Psoas muscle (tissue), 7 donors: ENCODE measurements at regions not wholly inside any gene's neighbourhood (a gene's known extent, or its start where the extent isn't known, plus 50 kb on each side); places are given as distances from the start of the nearest gene placed in this dataset.

Experiments
- ATAC-seq, 4 donors: fragments of 200-7000 bp; cut with Tn5 transposase; one replicate each; pipeline ENCODE4 v1.9.1; 2020; ENCODE audit warnings: moderate library complexity in 3 of 4, mild to moderate bottlenecking in 2 of 4
- DNase-seq, 2 donors: peaks; one replicate each; pipeline ENCODE4 v3.0.0-alpha.2; 2020
- H3K27ac ChIP-seq: fragments of 200-600 bp; one replicate; pipeline ENCODE4 v1.8.0; 2022
- H3K27me3 ChIP-seq, 3 donors: fragments of 200-600 bp in 1 of 3; one replicate each; pipeline versions ENCODE4 v1.6.1 to v1.8.0; 2013 to 2022; ENCODE audit warnings: low read length in 2 of 3, mild to moderate bottlenecking in 2 of 3, moderate library complexity in 1 of 3; ENCODE audit not compliant: insufficient read depth in 3 of 3
- H3K36me3 ChIP-seq, 2 donors: fragments of 200-600 bp in 1 of 2; one replicate each; pipeline versions ENCODE4 v1.6.1 to v1.8.0; 2013 to 2022; ENCODE audit warnings: low read depth in 1 of 2, mild to moderate bottlenecking in 1 of 2, moderate library complexity in 1 of 2; ENCODE audit not compliant: insufficient read depth in 1 of 2
- H3K4me1 ChIP-seq: fragments of 200-600 bp; one replicate; pipeline ENCODE4 v1.8.0; 2022
- H3K4me3 ChIP-seq: fragments of 200-600 bp; one replicate; pipeline ENCODE4 v1.8.0; 2022; ENCODE audit warnings: mild to moderate bottlenecking
- H3K9me3 ChIP-seq: fragments of 200-600 bp; one replicate; pipeline ENCODE4 v1.8.0; 2022
- WGBS, 3 donors: extraction: QIAGEN DNeasy Blood & Tissue Kit; methylation state at CpG; one replicate each; pipeline versions ENCODE4 v1.1.6 to v1.1.7; 2013; 5-methylcytosine and 5-hydroxymethylcytosine counted together
- intact Hi-C, 2 donors: fragments of 100-400 bp; cut with DNase I; formaldehyde crosslinking; loops; one replicate each; pipeline versions ENCODE4 v1.11.0 to v1.14.2; 2022
- TF ChIP-seq, protein P1 (sequence below): fragments of 200-600 bp; IDR thresholded peaks from one replicate; pipeline ENCODE4 v1.8.0; 2022; ENCODE audit warnings: antibody characterized with exemption
- donor health status: healthy with polysubstance abuse.
- donor health status: DM: no; HTN: no; CAD: no; lungs with moderate emphysema.
- donor health status: Bipolar disorder and iron deficiency.
- donor health status: healthy.
- donor health status: DM: yes; HTN: yes; CAD: no.
- donor health status: DM: no; HTN: no; CAD: no.
- donor health status: DM: yes; HTN: yes; CAD: no.

DNA sequence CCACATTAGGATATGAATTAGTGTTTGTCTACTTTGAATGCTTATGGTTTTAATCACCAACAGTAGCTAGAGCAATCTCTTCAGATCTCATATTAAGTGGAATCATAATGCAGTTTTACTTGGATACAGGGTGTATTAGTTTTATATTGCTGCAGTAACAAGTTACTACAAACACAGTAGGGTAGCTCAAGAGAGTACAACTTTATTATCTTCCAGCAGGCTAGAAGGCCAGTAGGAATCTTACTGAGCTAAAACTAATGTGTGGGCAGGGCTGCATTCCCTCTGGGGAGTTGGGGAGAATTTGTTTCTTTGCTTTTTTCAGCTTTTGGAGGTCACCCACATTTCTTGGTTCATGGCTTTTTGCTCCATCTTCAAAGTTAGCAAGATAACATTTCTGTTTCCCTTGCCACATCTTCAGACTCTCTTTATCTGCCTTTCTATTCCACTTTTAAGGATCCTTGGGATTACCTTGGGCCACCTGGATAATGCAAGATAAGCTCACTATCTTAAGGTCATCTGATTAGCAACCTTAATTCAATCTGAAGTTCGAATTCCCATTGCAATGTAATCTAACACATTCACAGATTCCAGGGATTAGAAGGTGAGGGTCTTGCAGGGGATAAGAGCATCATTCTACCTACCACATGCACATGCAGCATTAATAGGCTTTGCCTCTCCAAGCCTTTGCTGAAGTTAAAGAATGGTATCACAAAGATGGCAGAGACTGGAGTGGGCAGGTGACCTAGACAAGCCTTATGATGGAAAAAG is 134.1 kb upstream of the SLC10A2 start:
- no peaks in the 10 kb centered on the region for H3K4me1 ChIP-seq
- no peak overlapping the region for H3K4me3 ChIP-seq
- no peak for DNase-seq
- H3K36me3 ChIP-seq: no peaks in the 10 kb centered on the region
- intact Hi-C loops: no loop called here
- H3K9me3 ChIP-seq: no peaks in the 10 kb centered on the region
- no peaks in the 10 kb centered on the region for H3K27me3 ChIP-seq
- no peak overlapping the region for H3K27ac ChIP-seq
- no peak for ATAC-seq
- WGBS, 3 donors: 50 to 56% (median 51%) methylated on average over 1 of the region's 1 CpG
- TF ChIP-seq, protein P1, sequence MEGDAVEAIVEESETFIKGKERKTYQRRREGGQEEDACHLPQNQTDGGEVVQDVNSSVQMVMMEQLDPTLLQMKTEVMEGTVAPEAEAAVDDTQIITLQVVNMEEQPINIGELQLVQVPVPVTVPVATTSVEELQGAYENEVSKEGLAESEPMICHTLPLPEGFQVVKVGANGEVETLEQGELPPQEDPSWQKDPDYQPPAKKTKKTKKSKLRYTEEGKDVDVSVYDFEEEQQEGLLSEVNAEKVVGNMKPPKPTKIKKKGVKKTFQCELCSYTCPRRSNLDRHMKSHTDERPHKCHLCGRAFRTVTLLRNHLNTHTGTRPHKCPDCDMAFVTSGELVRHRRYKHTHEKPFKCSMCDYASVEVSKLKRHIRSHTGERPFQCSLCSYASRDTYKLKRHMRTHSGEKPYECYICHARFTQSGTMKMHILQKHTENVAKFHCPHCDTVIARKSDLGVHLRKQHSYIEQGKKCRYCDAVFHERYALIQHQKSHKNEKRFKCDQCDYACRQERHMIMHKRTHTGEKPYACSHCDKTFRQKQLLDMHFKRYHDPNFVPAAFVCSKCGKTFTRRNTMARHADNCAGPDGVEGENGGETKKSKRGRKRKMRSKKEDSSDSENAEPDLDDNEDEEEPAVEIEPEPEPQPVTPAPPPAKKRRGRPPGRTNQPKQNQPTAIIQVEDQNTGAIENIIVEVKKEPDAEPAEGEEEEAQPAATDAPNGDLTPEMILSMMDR: no peak

DNA sequence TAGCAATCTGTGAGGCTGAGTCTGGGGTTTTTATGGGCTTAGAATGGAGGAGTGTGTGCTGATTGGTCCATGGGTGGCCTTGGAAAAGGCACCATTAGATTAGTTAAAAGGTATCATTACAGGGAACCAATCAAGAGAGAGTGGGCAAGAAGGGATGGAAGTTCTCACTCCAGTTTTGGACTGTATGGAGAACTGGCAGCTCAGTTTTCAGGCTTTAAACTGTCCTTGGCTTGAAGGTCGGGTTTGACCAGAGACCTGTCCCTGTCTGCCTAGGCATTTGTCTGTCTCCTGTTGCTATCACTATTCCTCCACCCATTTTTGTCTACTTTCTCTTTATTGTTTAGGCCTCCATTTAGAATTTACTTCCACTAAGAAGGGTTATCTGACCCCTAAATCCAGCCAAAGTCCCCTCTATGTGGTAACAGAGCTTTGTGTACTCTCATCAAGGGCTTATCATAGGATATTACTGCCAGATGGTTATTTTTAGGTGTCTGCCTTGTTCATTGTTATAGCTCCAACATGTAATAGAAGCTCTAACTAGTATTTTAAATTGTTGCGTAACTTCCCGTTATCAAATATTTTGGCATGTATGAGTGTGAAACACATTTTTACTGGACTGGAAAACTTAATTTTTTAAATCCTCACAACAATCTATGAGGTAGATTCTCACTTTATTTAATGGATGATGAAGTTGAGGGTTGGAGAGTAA is 133.3 kb upstream of the SLC10A2 start:
- TF ChIP-seq, protein P1: no peak
- DNase-seq (no peak), ATAC-seq (peak in 1 of 4 donors; percentile 44)
- whole genome bisulfite sequencing, 3 donors: 40 to 56% (median 42%) methylated on average over 3 of the region's 3 CpGs
- H3K36me3 ChIP-seq: no peaks in the 10 kb centered on the region
- H3K4me1 ChIP-seq: no peaks in the 10 kb centered on the region
- H3K9me3 ChIP-seq: no peaks in the 10 kb centered on the region
- no peak overlapping the region for H3K4me3 ChIP-seq
- intact Hi-C loops: no loop called here
- H3K27ac ChIP-seq: no peak overlapping the region
- no peaks in the 10 kb centered on the region for H3K27me3 ChIP-seq

DNA sequence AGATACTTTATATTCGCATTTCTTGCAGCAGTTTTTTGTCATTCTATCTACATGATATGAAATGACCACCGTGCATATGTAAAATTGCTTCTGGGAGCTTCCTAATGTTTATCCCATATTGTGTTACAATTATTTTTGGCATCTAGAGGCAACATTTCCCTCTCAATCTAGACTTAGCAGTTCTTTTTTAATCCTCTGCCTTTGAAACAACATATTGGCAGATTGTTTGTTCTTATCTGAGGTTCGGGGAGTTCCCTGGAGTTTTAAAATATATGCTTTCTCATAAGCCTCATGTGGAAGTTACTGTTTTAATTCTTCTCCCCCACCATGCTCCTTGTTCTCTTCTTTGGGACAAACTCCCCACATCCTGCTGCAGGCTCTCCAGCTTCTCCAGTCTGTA is 130.1 kb upstream of the SLC10A2 start:
- TF ChIP-seq, protein P1: no peak
- no peaks in the 10 kb centered on the region for H3K36me3 ChIP-seq
- no peak overlapping the region for H3K4me3 ChIP-seq
- DNase-seq (no peak), ATAC-seq (no peak)
- intact Hi-C loops: no loop called here
- H3K9me3 ChIP-seq: no peaks in the 10 kb centered on the region
- no peak overlapping the region for H3K27ac ChIP-seq
- H3K4me1 ChIP-seq: no peaks in the 10 kb centered on the region
- H3K27me3 ChIP-seq: no peaks in the 10 kb centered on the region
- WGBS, 3 donors: 33 to 46% (median 45%) methylated on average over 3 of the region's 3 CpGs

DNA sequence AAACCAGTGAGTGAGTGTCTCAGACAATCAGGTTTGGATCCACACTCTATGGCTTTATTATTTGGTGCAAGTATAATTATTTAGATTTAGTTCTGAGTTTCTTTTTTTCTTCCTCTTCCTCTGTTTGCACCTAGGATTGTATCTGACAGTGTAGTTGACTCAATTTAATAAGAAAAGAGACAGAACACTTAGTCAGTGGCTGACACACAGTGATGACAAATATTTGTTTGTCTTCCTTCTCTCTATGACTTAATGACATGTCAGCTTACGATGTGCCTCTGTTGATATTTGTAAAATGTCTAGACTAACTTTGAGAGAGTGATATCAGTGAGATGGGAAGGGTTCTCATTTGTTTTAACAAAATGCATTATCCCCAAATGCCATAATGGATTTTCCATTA is 129.5 kb upstream of the SLC10A2 start:
- intact Hi-C loops: no loop called here
- H3K4me1 ChIP-seq: no peaks in the 10 kb centered on the region
- no peaks in the 10 kb centered on the region for H3K27me3 ChIP-seq
- H3K36me3 ChIP-seq: no peaks in the 10 kb centered on the region
- ATAC-seq: no peak
- 49 to 68% (median 56%) methylated on average over 1 of the region's 1 CpG for WGBS, 3 donors
- no peak overlapping the region for H3K27ac ChIP-seq
- TF ChIP-seq, protein P1: no peak
- H3K4me3 ChIP-seq: no peak overlapping the region
- no peaks in the 10 kb centered on the region for H3K9me3 ChIP-seq
- DNase-seq: no peak
